Spleen (tissue), 7 donors: ENCODE measurements at regions not wholly inside any gene's neighbourhood (a gene's known extent, or its start where the extent isn't known, plus 50 kb on each side); places are given as distances from the start of the nearest gene placed in this dataset.

ENCODE experiments used
- POLR2A ChIP-seq, 3 donors: fragments of 450-650 bp; IDR thresholded peaks; one replicate each; pipeline ENCODE4 v1.5.1; 2017; ENCODE audit warnings: antibody characterized with exemption in 3 of 3, mild to moderate bottlenecking in 1 of 3
- POLR2AphosphoS5 ChIP-seq, 3 donors: sonication (generic); formaldehyde crosslinking; IDR thresholded peaks; one replicate each; pipeline ENCODE4 v1.5.1; 2017; ENCODE audit warnings: antibody characterized with exemption in 3 of 3
- TF ChIP-seq, protein P1 (sequence below), 11 experiments: fragments of 200-600 bp in 7 of 11; fragments of 450-650 bp in 4 of 11; sonication (generic) in 4 of 11; IDR thresholded peaks in 8 of 11; conservative IDR thresholded peaks in 3 of 11; 1 replicate in 7 of 11; 2 replicates in 4 of 11; pipeline versions ENCODE4 v1.4.0 to v1.8.0; 2016 to 2021; ENCODE audit warnings: antibody characterized with exemption in 11 of 11, inconsistent platforms in 4 of 11, mild to moderate bottlenecking in 1 of 11
- donor health status: DM: no; HTN: no; CAD: no; lungs with moderate emphysema.
- donor health status: DM: no; HTN: no; CAD: no.
- donor health status: DM: no; HTN: no; CAD: no.

GRCh38 chr11:121740902-121741301 is 288.1 kb upstream of the SORL1-AS1 start:
- TF ChIP-seq POLR2A (IDR thresholded peaks at IDR 0.05) (no peak), POLR2AphosphoS5 (IDR thresholded peaks at IDR 0.05) (no peak)
- TF ChIP-seq, protein P1, sequence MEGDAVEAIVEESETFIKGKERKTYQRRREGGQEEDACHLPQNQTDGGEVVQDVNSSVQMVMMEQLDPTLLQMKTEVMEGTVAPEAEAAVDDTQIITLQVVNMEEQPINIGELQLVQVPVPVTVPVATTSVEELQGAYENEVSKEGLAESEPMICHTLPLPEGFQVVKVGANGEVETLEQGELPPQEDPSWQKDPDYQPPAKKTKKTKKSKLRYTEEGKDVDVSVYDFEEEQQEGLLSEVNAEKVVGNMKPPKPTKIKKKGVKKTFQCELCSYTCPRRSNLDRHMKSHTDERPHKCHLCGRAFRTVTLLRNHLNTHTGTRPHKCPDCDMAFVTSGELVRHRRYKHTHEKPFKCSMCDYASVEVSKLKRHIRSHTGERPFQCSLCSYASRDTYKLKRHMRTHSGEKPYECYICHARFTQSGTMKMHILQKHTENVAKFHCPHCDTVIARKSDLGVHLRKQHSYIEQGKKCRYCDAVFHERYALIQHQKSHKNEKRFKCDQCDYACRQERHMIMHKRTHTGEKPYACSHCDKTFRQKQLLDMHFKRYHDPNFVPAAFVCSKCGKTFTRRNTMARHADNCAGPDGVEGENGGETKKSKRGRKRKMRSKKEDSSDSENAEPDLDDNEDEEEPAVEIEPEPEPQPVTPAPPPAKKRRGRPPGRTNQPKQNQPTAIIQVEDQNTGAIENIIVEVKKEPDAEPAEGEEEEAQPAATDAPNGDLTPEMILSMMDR (IDR thresholded peaks at IDR 0.05 in 8 of 11, conservative IDR thresholded peaks at IDR 0.05 in 3 of 11) = no peak
